A549 (cell line): ENCODE measurements at regions not wholly inside any gene's neighbourhood (a gene's known extent, or its start where the extent isn't known, plus 50 kb on each side); places are given as distances from the start of the nearest gene placed in this dataset.

Experiments
- ATAC-seq, 2 experiments: fragments of 200-7000 bp in 1 of 2; fragments of >200 bp in 1 of 2; cut with Nextera tagmentation in 1 of 2; cut with Tn5 transposase in 1 of 2; 3 replicates each; pipeline versions ENCODE4 v1.8.0 to v1.9.1; 2018 to 2020; ENCODE audit warnings: mild to moderate bottlenecking in 1 of 2, moderate library complexity in 1 of 2
- CTCF ChIA-PET: fragments of 300-600 bp; sonication (Branson Sonifier 250); formaldehyde crosslinking; extraction: SDS; loops from one replicate; lab custom pipeline; 2021; ENCODE audit warnings: antibody characterized with exemption, inconsistent platforms; lab: Yijun Ruan, JAX
- POLR2A ChIA-PET: fragments of 350-600 bp; formaldehyde crosslinking; extraction: SDS; loops from one replicate; lab custom pipeline; 2021; ENCODE audit warnings: antibody characterized with exemption, inconsistent platforms; lab: Yijun Ruan, JAX
- DNase-seq, 2 experiments: peaks; one replicate each; pipeline versions ENCODE4 v3.0.0 to v3.0.0-alpha.2; 2011 to 2016; ENCODE audit warnings: low read depth in 1 of 2, low spot score in 1 of 2
- FAIRE-seq: peaks from 2 replicates; lab custom pipeline; 2011; peaks lifted over from hg19 to GRCh38; lab: Jason Lieb, UNC
- H3K27ac ChIP-seq, 2 experiments: fragments of >200 bp; sonication (Bioruptor Twin); formaldehyde crosslinking; 3 replicates each; pipeline ENCODE4 v1.5.1; 2016 to 2017
- H3K4me1 ChIP-seq: fragments of >200 bp; sonication (Bioruptor Twin); formaldehyde crosslinking; 3 replicates; pipeline ENCODE4 v1.6.1; 2016
- H3K4me2 ChIP-seq: fragments of >200 bp; sonication (Bioruptor Twin); formaldehyde crosslinking; 3 replicates; pipeline ENCODE4 v1.6.1; 2016
- H3K4me3 ChIP-seq: fragments of >200 bp; sonication (Bioruptor Twin); formaldehyde crosslinking; 3 replicates; pipeline ENCODE4 v1.5.1; 2016
- H3K9me3 ChIP-seq: fragments of >200 bp; sonication (Bioruptor Twin); formaldehyde crosslinking; 3 replicates; pipeline ENCODE4 v1.6.1; 2016
- ATOH8 ChIP-seq: fragments of 250-450 bp; sonication (Bioruptor Pico); IDR thresholded peaks from 2 replicates; pipeline ENCODE4 v1.5.0; 2020; ENCODE audit warnings: low read depth, mild to moderate bottlenecking, moderate library complexity
- CBX2 ChIP-seq: fragments of 200-600 bp; sonication (generic); IDR thresholded peaks from 2 replicates; pipeline ENCODE4 v1.6.1; 2016; ENCODE audit warnings: low read depth, mild to moderate bottlenecking, borderline replicate concordance
- EHF ChIP-seq: fragments of 250-450 bp; sonication (Bioruptor Pico); IDR thresholded peaks from 2 replicates; pipeline ENCODE4 v1.5.0; 2020; ENCODE audit warnings: mild to moderate bottlenecking
- ESRRA ChIP-seq: fragments of 150-350 bp; IDR thresholded peaks from 2 replicates; pipeline ENCODE4 v1.6.1; 2014; ENCODE audit warnings: mild to moderate bottlenecking, low read length, borderline replicate concordance
- FOXS1 ChIP-seq: fragments of 250-450 bp; sonication (Bioruptor Pico); IDR thresholded peaks from 2 replicates; pipeline ENCODE4 v1.5.0; 2020; ENCODE audit warnings: mild to moderate bottlenecking, moderate library complexity
- HEYL ChIP-seq: fragments of 250-450 bp; sonication (Bioruptor Pico); IDR thresholded peaks from 2 replicates; pipeline ENCODE4 v1.8.0; 2021; ENCODE audit warnings: mild to moderate bottlenecking, moderate library complexity
- HOXB13 ChIP-seq: fragments of 250-450 bp; sonication (Bioruptor Pico); IDR thresholded peaks from 2 replicates; pipeline ENCODE4 v1.5.0; 2020; ENCODE audit warnings: low read depth, mild to moderate bottlenecking, moderate library complexity
- HOXB5 ChIP-seq: fragments of 250-450 bp; sonication (Bioruptor Pico); IDR thresholded peaks from 2 replicates; pipeline ENCODE4 v1.5.0; 2020; ENCODE audit warnings: mild to moderate bottlenecking, moderate library complexity
- JUNB ChIP-seq: fragments of >200 bp; sonication (Bioruptor Twin); formaldehyde crosslinking; IDR thresholded peaks from 2 replicates; pipeline ENCODE4 v1.6.1; 2016
- KDM1A ChIP-seq: fragments of 200-600 bp; sonication (generic); IDR thresholded peaks from 2 replicates; pipeline ENCODE4 v1.6.1; 2016; ENCODE audit warnings: low read depth, mild to moderate bottlenecking
- KDM5A ChIP-seq: fragments of 200-600 bp; sonication (generic); IDR thresholded peaks from 2 replicates; pipeline ENCODE4 v1.6.1; 2016; ENCODE audit warnings: antibody characterized with exemption, mild to moderate bottlenecking
- MAZ ChIP-seq: fragments of 150-350 bp; IDR thresholded peaks from 2 replicates; pipeline ENCODE4 v1.6.1; 2014; ENCODE audit warnings: antibody characterized with exemption, low read depth, low read length, borderline replicate concordance
- MYC ChIP-seq: IDR thresholded peaks from 2 replicates; pipeline ENCODE4 v1.6.1; 2012; ENCODE audit warnings: mild to moderate bottlenecking, inconsistent platforms, low read length, improper control_type of control experiment, borderline replicate concordance
- NPAS2 ChIP-seq: fragments of 250-450 bp; sonication (Bioruptor Pico); IDR thresholded peaks from 2 replicates; pipeline ENCODE4 v1.8.0; 2022; ENCODE audit warnings: mild to moderate bottlenecking, moderate library complexity, borderline replicate concordance
- NR3C1 ChIP-seq: fragments of >200 bp; sonication (Bioruptor Twin); formaldehyde crosslinking; IDR thresholded peaks from 3 replicates; pipeline ENCODE4 v1.6.1; 2017
- PHF8 ChIP-seq: fragments of 200-600 bp; sonication (generic); IDR thresholded peaks from 2 replicates; pipeline ENCODE4 v1.6.1; 2016; ENCODE audit warnings: low read depth, mild to moderate bottlenecking, antibody characterized with exemption, moderate library complexity, borderline replicate concordance
- POLR2A ChIP-seq: IDR thresholded peaks from 2 replicates; pipeline ENCODE4 v1.6.1; 2012; ENCODE audit warnings: mild to moderate bottlenecking, low read length
- POLR2AphosphoS2 ChIP-seq: conservative IDR thresholded peaks from 2 replicates; pipeline ENCODE4 v1.6.1; 2012; ENCODE audit warnings: low read length, improper control_type of control experiment, inconsistent platforms
- RAD21 ChIP-seq, 2 experiments: fragments of >200 bp in 1 of 2; sonication (Bioruptor Twin) in 1 of 2; formaldehyde crosslinking in 1 of 2; IDR thresholded peaks in 1 of 2; conservative IDR thresholded peaks in 1 of 2; 2 replicates in 1 of 2; 3 replicates in 1 of 2; pipeline ENCODE4 v1.6.1; 2012 to 2018; ENCODE audit warnings: inconsistent platforms in 1 of 2
- REST ChIP-seq: fragments of 200-600 bp; sonication (generic); IDR thresholded peaks from 2 replicates; pipeline ENCODE4 v1.6.1; 2016; ENCODE audit warnings: antibody characterized with exemption, mild to moderate bottlenecking, moderate library complexity
- SMC3 ChIP-seq: fragments of >200 bp; sonication (Bioruptor Twin); formaldehyde crosslinking; IDR thresholded peaks from 3 replicates; pipeline ENCODE4 v1.6.1; 2018; ENCODE audit warnings: inconsistent platforms
- ZFP36 ChIP-seq: fragments of 450-650 bp; IDR thresholded peaks from 2 replicates; pipeline ENCODE4 v1.6.1; 2014; ENCODE audit warnings: borderline replicate concordance; ENCODE audit not compliant: partially characterized antibody
- ZNF302 ChIP-seq: fragments of 250-450 bp; sonication (Bioruptor Pico); IDR thresholded peaks from 2 replicates; pipeline ENCODE4 v1.9.0; 2021; ENCODE audit warnings: inconsistent platforms, mild to moderate bottlenecking, moderate library complexity
- WGBS: methylation state at CpG from one replicate; pipeline ENCODE4 v1.1.6; 2017; ENCODE audit errors: missing lambda C conversion rate; 5-methylcytosine and 5-hydroxymethylcytosine counted together

GRCh38 chr4:38356686-38357085 lies 307.3 kb upstream of the KLF3 start:
- TF ChIP-seq FOXS1 (CRISPR knock-in tag) (no peak), HEYL (CRISPR knock-in tag) (no peak), JUNB (no peak), REST (no peak), ZFP36 (no peak), NR3C1 (no peak), MYC (no peak), ZNF302 (CRISPR knock-in tag) (no peak), POLR2A (no peak), ATOH8 (CRISPR knock-in tag) (no peak), HOXB13 (no peak), CBX2 (no peak), NPAS2 (no peak), EHF (CRISPR knock-in tag) (no peak), KDM1A (no peak)
- ChIA-PET CTCF (interaction anchor here (0.6 kb wide), 1 partner anchor 68 kb away, joined by 3 read pairs; no protein-coding TSS in a partner anchor), POLR2A (no interaction called here)
- H3K4me3 ChIP-seq: no peak overlapping the region
- H3K27ac ChIP-seq: no peak overlapping the region
- DNase-seq (no peak), ATAC-seq (no peak), FAIRE-seq (no peak)
- no peak overlapping the region for H3K4me2 ChIP-seq
- H3K9me3 ChIP-seq: peaks cover 2% of the 10 kb centered on the region; the same call in 1 of the 3 replicates
- no peaks in the 10 kb centered on the region for H3K4me1 ChIP-seq

DNA sequence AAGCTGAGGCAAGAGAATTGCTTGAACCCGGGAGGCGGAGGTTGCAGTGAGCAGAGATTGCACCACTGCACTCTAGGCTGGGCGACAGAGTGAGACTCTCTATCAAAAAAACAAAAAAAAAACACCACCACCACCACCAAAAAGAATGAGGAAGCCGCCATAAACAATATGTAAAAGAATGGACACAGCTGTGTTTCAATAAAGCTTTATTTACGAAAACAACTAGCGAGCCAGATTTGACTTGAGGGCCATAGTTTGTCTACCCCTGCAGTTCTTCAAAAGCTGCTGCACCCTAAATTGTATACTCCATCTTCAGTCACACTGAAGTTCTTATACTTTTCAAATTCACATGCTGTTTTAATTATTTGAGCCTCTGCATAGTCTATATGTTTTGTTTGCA lies 306.5 kb upstream of the KLF3 start:
- FAIRE-seq (no peak), DNase-seq (no peak), ATAC-seq (no peak)
- ChIA-PET POLR2A (no interaction called here), CTCF (interaction anchor here (0.6 kb wide), 1 partner anchor 67 kb away, joined by 3 read pairs; no protein-coding TSS in a partner anchor)
- Histone ChIP-seq H3K9me3 (no peaks in the 10 kb centered on the region), H3K4me2 (no peak overlapping the region), H3K4me1 (no peaks in the 10 kb centered on the region), H3K4me3 (no peak overlapping the region), H3K27ac (no peak overlapping the region)
- 86% methylated on average over 6 of the region's 6 CpGs for WGBS
- TF ChIP-seq SMC3 (no peak), HOXB5 (CRISPR knock-in tag) (no peak), ZNF302 (CRISPR knock-in tag) (no peak), PHF8 (no peak), KDM5A (no peak), POLR2AphosphoS2 (no peak), FOXS1 (CRISPR knock-in tag) (no peak), RAD21 (conservative IDR thresholded peaks at IDR 0.05 in 1 of 2, IDR thresholded peaks at IDR 0.05 in 1 of 2) (no peak), MAZ (no peak)

DNA sequence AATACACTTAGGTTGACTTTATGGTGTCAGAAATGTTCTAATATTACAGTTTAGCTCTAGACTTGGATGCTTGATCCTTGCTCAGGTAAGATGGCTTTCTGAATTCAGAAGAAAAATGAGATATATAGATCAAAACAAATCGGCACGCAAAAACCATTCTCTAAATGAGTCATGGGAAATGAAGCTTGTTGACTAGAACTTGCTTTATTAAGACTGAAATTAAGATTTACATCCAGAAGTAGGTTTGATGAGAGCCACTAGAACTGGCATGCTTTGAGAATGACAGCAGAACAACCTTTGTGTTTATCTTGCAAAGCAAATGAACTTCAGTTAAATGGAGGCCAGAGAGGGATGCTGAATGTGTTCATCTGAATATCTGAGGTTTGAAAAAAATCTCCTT lies 304.9 kb upstream of the KLF3 start:
- H3K4me3 ChIP-seq: no peak overlapping the region
- 98% methylated on average over 2 of the region's 2 CpGs for WGBS
- ChIA-PET CTCF (no interaction called here), POLR2A (no interaction called here)
- no peaks in the 10 kb centered on the region for H3K4me1 ChIP-seq
- no peak for ATAC-seq
- H3K27ac ChIP-seq: no peak overlapping the region
- no peak for FAIRE-seq
- H3K4me2 ChIP-seq: no peak overlapping the region
- TF ChIP-seq REST (no peak), ESRRA (no peak)
- no peak for DNase-seq
- H3K9me3 ChIP-seq: no peaks in the 10 kb centered on the region
